NCI-H1417 treated with DMSO at 0.1 percent for 48 hours (cell line): ENCODE measurements at regions not wholly inside any gene's neighbourhood (a gene's known extent, or its start where the extent isn't known, plus 50 kb on each side); places are given as distances from the start of the nearest gene placed in this dataset.

ENCODE experiments used
- DNase-seq: peaks from one replicate; lab custom pipeline; 2025; lab: John Stamatoyannopoulos, UW

- DNase-seq: no peak
Measured at GRCh38 chr2:23291239-23291638, 93.7 kb upstream of the KLHL29 start.

DNA sequence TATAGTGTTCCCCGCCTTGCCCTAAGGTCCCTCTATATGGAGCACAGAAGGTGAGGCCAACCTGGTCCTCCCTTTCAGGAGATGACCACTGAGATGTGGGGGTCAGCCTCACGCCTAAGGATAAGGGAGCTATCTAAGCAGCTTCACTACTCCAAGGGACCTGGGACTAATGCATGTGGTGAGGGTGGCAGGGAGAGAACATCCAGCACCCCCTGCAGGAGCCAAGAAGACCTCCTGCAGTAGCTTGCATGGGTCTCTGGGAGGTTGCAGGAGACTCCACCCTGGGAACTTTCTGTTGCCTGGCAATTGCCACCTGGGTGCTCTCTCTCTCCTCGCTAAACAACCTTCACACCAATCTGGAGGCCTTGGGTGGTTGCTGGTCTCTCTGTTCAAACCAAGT lies 93.0 kb upstream of the KLHL29 start:
- DNase-seq: no peak

DNA sequence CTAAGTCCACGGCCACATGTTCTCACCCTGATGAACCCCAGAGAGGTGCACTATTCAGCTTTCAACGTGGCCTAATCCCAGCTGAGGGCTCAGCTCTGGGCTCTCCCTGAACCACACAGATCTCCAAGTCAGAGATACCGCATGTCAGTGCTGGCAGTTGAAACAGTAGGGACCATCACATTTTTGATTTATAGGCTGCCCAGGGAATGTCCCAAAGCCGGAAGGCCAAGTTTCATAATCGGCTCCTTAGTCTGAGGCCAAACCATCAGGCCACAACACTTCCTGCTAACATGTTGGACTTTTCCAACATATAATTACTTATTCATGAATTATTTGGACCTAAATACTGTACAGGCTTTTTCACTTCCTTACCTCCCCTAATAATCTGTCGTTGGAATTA lies 91.9 kb upstream of the KLHL29 start:
- DNase-seq: no peak

DNA sequence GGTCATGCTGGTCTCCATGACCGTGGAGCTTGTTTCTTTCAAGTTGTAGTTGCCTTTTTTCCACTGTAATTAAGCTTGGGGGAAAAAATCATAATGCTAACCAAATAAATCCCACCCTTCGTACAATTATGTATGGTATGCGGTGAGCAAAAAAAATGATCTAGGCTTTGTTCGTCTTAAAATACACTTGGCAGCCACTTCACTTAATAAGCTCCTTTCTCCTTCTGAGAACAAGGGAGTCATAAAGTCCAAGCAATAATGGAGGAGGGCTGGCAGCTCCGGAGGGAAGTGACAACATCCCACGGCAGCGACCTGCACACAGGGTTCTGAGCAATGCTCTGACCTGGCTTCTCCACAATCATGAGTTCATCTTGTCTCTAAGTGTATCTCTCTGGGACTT lies 91.2 kb upstream of the KLHL29 start:
- DNase-seq: no peak

DNA sequence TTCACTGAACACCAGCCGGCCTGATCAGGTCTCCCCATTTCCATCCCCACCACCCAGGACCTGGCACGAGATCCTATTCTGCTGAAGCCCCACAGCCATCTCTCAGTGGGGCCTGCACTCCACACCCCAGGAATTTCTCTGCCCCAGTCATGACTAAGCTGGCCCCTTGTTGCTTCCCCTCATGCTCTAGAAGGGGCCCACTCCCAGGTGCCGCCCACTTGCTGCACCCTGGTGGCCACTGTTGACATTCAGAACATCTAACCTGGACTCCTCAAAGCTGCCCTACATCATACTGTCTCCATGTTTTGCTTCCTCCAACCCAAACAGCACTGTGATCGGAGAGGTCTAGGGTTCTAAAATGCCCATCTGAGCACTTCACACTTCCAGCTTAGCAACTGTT lies 90.7 kb upstream of the KLHL29 start:
- no peak for DNase-seq

- no peak for DNase-seq
Measured at GRCh38 chr2:23296691-23297090, 88.3 kb upstream of the KLHL29 start.

- DNase-seq: no peak
Measured at GRCh38 chr2:23297112-23297511, 87.9 kb upstream of the KLHL29 start.

DNA sequence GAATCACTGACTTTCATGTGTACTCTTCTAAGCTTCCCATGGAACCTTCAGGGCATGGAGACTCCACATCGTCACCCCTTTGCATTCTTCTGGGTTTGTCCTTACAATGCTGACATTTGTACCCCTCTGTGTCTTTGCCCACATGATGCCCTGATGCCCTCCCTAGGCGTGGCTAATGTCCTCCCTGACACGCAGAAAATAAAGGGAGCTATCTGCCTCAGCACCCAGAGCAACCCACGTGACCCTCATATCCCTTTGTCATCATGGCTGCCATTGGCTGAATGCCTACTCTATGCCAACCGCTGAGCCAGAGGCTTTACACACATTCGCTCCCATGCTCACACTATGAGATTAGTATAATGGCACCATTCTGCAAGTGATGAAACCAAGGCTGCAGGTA lies 86.4 kb upstream of the KLHL29 start:
- DNase-seq: no peak

DNA sequence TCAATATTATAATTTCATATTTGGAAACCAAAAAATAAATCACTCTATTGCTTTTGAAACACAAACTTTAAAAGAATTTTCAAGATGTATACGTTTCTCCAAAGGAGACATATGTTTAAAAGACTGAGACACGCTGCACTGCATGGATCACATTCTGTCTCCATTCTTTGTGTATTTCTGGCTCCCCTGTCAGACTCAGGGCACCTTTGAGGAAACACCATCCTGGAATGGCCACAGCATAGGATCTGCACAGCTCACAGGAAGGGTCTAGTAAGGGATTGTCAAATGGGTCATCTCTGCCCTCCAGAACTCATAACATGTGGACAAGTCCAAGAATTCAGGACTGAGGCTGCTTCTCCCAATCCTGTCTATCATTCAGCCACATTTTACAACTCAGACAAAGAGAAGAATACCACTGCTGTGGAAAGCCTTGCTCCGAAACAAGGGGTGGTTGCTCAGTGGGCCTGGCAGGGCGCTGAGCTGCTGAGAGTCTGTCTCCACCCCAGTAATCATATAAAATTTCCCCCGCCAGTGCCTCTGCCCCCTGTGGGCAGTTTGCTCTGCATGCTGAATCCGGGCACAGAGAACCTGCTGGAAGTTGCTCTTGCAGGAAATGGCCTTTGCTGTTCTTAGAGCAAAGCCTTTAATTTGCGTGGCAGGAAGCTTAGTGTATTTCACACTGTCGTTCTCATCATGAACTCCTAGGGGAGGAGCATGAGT lies 85.3 kb upstream of the KLHL29 start:
- no peak for DNase-seq

GRCh38 chr2:23301136-23301535 lies 83.8 kb upstream of the KLHL29 start:
- no peak for DNase-seq

- DNase-seq: no peak
Measured at GRCh38 chr2:23302591-23302990, 82.4 kb upstream of the KLHL29 start.

DNA sequence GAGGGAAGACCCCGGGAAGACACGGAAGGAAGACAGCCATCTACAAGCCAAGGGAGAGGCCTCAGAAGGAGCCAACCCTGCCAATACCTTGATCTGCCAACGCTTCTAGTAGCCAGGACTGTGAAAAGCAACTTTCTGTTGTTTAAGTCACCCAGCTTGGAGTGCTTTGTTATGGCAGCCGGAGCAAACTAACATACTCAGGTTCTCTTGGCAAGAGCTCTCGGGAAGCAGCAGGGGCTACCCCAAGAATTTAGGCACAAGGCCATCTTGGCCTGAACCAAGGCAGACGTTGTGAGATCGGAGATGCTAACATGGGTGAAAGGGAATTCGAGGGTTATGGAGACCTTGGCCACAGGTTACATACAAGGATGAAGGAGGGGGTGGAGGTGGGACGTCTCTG lies 78.6 kb upstream of the KLHL29 start:
- DNase-seq: no peak

DNA sequence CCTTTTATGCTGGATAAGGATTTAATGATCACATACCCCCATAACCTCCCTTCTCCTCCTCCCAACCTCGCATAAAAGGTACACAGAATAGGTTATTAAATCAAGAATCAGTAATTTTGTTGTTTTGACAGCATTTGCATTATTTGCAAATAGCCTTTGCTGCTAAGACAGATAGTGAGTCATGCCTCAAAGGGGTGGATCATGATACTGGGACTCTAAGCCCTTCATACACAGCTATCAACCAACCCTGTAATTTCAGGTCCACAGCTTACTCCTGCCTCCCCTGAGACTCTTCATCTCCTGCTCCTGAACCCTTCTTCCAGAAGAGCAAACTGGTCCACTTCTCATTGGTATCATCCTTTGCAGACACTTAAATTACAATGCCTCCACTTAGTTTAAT lies 73.8 kb upstream of the KLHL29 start:
- DNase-seq: no peak

DNA sequence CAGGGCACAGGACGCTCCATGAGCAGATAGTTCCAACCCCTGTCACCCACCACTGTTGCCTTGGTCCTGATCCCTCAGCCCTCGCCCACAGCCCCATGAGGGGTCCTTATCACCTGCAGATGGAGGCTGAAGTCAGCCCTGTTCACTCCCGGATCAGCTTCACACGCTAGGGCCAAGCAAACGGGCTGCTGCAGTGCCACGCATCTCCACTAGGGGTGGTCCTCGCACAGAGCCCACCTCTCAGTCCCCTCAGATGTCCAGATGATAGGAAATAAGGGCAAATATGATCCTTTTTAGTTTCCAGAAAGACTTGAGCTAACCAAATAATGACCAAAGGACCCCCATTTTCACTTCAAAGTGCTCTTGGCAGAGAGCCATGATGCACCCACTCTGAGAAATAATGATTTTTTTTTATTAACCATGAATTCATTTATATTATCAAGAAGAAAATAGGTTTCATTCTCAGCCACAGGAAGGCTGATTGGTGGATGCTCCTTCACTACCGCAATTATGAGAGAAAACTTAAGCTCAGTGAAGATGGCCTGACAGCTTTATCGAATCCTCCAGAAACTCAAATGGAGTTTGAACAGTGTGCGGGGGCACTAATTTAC lies 71.9 kb upstream of the KLHL29 start:
- no peak for DNase-seq

DNA sequence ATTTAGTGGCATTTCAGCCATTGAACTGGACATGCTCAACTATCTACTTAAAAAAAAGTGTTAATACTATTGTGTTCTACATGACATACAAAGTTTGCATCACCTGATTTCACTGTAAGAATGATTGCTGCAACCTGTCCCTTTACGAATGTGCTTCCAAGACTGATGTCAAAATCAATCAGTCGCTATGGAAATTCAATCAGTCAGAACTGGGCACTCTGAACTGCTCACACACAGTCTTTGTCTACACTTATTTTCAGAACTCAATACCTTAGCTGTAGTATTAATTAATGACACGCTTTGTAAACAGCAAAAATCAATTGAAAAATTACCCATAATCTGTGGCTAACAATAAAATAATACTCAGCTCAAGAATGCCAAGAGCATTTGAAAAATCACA lies 70.3 kb upstream of the KLHL29 start:
- no peak for DNase-seq

GRCh38 chr2:23320058-23320457 lies 64.9 kb upstream of the KLHL29 start:
- DNase-seq: no peak

- DNase-seq: no peak
Measured at GRCh38 chr2:23321751-23322150, 63.2 kb upstream of the KLHL29 start.

GRCh38 chr2:23322567-23323197 lies 62.3 kb upstream of the KLHL29 start:
- no peak for DNase-seq

- DNase-seq: no peak
Measured at GRCh38 chr2:23323198-23323916, 61.6 kb upstream of the KLHL29 start.

GRCh38 chr2:23323917-23324680 lies 60.9 kb upstream of the KLHL29 start:
- no peak for DNase-seq

- no peak for DNase-seq
Measured at GRCh38 chr2:23326330-23326729, 58.6 kb upstream of the KLHL29 start.

DNA sequence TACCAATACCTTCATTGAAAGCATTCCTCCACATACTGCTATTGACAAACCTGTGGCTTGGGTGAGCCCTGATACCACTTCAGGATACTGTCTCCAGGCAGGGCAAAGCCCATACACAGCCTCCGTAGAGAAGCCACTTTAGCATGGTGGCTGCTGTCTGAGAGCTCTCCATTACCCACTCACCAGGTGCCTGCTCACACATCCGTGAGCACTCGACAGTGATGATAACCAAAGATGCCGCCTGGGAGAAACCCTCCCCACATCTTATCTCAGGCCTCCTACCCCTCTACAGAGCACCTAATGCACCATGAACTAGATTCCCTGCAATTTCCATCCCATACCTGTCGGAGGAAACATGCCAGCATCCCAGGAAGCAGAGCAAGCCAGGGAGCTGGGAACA lies 57.6 kb upstream of the KLHL29 start:
- DNase-seq: no peak
